Amniotic epithelial cell (primary cell): ENCODE measurements at regions not wholly inside any gene's neighbourhood (a gene's known extent, or its start where the extent isn't known, plus 50 kb on each side); places are given as distances from the start of the nearest gene placed in this dataset.
"Not testable (repeated sequence)": the region's sequence is repeated elsewhere in the genome, so short reads cannot be mapped to it uniquely, and the experiment has no call there.

Source experiments
- DNase-seq: peaks from one replicate; pipeline ENCODE4 v3.0.0-alpha.2; 2010; ENCODE audit warnings: low read depth

DNA sequence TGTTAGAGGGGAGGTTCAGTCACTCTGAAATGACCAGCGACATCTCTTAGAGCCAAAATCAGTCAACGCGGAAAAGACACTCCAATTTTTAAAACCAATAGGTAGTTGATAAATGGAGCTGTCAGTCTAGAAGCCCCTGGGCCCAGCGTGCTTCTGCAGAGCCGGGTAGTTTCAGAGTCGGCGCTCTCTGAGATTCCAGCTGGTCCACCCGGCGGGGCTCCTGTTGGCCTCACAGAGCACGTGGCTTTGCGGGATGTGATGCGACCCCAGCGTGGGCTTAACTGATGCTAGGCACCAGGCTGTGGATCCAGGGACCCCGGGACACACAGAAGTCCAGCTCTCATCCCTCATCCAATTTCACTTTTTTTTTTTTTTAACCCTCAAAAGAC is 245.9 kb downstream of the BCL2L11 start:
- not testable (repeated sequence) for DNase-seq

DNA sequence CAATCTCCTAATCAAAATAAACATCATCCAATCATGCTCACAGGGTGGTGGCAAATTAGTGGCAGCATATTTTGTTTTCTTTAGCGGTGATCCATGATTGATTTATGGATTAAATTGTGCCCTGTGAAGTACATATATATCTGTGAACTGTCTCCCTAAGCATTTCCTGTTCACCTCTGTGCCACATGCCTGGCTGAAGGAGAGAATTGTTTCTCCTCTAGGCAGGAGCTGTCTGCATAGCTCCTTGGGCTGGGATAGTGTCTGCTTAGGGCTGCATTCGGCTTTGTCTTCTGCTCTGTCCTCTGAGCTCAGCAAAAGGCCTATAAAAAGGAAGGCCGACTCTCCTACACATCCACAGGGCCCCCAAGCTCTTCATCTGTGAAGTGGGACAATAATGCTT is 246.4 kb downstream of the BCL2L11 start:
- not testable (repeated sequence) for DNase-seq

- peak; percentile 38 for DNase-seq
These were observed 247.2 kb downstream of the BCL2L11 start for GRCh38 chr2:111367871-111368270.

DNA sequence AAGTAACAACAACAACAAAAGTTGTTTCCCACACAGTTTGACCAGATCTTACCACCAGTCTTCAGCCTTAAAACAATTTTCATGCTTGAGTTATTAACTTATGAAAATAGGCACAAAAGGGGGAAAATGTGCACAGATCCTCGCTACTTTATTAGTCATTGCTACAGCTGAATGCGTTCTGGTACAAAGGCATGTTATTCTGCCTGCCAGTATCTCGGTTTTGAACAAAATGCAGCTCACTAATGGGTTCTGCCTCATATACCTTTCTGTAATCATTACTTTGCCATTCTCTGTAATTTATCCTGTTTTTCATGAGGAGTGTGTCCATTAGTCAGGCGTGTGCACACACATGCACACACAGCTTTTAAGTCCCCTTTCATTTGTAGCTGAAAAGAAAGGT is 247.6 kb downstream of the BCL2L11 start:
- not testable (repeated sequence) for DNase-seq

- DNase-seq = not testable (repeated sequence)
These were observed 252.3 kb downstream of the BCL2L11 start for GRCh38 chr2:111373060-111373459.

DNA sequence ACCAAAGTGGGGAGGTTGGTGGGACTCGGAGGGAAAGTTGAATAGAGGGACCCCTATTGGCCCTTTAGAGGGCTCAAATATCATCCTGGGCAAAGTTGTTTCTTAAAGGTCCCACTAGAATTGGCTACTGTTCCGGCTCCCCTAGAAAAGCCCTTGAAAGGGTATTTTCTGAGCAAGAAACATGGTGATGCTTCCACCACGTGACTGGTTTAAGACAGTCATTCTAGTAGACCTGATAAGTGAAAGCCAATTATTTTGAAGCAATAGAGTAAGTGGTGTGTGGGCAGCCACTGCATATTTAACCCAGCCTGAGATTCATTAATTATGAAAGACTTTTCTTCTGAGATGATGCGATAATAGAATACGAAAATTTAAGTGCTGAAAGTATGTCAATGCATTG is 253.3 kb downstream of the BCL2L11 start:
- DNase-seq = not testable (repeated sequence)

GRCh38 chr2:111374734-111375133 is 254.0 kb downstream of the BCL2L11 start:
- not testable (repeated sequence) for DNase-seq

- not testable (repeated sequence) for DNase-seq
These were observed 254.7 kb downstream of the BCL2L11 start for GRCh38 chr2:111375320-111375883.

GRCh38 chr2:111376272-111376970 is 255.7 kb downstream of the BCL2L11 start:
- not testable (repeated sequence) for DNase-seq

GRCh38 chr2:111376971-111377352 is 256.2 kb downstream of the BCL2L11 start:
- DNase-seq = not testable (repeated sequence)

DNA sequence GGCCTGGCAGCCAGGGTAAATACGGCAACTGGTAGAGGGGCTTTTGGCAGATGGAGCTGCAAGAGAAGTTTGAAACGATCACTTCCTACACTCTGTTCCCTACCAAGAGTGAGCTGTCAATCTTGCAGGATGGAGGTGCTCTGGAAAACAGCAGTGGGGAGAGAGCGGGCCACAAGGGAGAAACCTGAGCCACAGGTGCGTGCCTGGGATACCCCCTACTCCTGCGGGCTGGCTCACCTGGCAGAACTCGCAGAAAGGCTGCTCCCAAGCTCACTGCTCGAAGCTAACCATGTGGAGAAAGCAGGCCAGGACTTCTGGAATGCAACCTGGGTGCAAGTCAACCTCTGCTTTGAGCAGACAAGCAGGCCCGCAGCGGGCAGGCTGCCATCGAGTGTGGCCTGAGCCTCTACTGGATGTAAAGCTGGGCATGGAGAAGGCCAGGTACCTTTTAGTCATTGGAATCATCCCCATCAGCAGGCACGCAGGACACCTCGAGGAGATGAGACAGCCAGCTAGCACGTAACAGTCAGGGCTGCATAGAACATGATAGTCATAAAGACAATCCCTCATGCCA is 256.8 kb downstream of the BCL2L11 start:
- not testable (repeated sequence) for DNase-seq

GRCh38 chr2:111378348-111378747 is 257.6 kb downstream of the BCL2L11 start:
- DNase-seq = not testable (repeated sequence)

DNA sequence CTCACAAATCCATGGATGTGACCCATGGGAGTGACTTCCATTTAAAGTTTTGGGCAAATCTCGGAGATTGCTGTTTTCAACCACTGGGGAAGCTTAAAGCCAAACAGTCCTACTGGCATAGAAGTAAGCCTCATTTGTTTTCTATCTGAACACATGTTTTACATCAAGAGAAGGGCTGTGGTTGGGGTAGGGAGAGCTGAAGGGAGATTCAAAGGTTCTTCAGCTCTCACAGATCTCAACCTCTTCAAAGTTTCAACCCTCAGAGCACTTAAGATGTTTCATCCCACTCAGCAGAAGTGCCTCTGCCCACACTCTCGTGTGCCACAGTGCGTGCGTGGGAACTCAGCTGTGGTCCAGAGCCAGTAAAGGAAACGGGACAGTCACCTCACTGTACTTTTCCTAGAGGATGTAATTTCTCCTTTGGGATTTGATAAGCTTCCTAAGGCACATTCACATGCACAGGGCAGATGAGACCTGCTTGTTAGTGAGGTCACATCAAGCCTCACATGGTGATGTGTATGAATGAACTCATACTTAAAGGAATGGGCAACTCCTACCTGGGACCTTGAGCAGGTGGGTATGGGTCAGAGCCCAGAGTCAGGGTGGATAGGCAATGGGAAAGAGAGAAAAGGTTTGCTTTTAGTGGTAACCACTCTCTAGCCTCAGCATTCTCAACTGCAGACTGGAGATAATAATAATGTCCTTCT is 260.2 kb downstream of the BCL2L11 start:
- DNase-seq = not testable (repeated sequence)

GRCh38 chr2:111381530-111382306 is 261.0 kb downstream of the BCL2L11 start:
- not testable (repeated sequence) for DNase-seq

DNA sequence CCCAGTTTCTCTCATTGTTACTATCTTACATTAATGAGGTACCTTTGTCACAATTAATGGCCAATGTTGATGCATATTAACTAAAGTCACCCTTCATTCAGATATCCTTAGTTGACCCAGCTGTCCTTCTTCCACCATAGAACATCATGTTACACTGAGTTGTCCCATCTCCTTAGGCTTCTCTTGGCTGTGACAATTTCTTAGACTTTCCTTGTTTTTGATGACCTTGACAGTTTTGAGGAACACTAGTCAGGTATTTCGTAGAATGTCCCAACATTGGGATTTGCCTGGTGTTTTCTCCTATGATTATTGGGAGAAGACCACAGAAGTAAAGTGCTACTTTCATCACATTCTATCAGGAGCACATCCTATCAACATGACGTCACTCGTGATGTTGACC is 261.8 kb downstream of the BCL2L11 start:
- not testable (repeated sequence) for DNase-seq

DNA sequence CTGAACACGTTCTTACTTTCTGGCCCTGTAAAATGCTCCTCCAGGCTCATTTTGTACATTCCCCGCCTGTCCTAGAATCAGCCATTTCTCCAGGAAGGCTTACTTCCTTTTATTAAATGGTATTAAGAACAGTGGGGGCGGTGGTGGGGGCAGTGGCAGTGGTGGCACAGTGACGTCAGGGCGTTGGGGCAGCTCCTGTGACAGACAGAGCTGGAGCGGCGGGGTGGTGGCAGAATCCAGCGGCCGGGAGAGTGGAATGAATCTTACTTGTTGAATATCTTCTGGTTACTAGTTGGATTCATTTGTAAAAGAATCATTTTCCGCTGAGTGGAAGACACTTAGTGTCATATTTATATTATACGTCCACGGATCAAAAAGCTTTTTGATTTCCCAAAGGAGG is 262.6 kb downstream of the BCL2L11 start:
- not testable (repeated sequence) for DNase-seq

DNA sequence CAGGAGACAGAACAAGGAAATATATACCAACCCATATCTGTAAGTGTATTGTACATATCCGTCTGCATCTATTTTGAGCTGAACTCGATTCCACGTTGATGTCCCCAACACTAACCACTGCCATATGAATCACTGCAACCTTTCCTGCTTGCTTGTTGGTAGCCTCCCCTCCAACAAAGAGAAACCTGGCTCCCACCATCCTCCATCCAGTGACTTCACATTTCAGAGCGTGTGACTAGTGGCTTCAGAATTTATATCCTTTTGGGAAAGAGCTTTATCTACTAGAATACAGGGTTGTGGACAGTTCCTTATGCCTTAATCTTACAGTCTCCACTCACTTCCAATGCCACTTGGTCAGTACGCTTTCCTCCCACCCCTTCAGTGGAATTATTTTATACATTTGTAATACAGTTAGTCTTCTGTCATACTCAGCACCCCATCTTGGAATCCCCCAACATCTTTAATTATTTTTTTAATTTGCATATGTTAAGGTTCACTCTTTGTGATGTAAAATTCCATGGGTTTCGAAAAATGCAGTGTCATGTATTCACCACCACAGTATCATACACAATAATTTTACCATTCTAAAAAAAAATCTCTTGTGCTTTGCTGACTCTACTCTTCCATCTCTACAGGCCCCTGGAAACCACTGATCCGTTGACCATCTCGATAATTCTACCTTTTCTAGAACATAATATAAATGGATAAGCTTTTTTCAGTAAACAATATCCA is 264.7 kb downstream of the BCL2L11 start:
- not testable (repeated sequence) for DNase-seq

- DNase-seq = not testable (repeated sequence)
These were observed 269.9 kb downstream of the BCL2L11 start for GRCh38 chr2:111390605-111391004.

DNA sequence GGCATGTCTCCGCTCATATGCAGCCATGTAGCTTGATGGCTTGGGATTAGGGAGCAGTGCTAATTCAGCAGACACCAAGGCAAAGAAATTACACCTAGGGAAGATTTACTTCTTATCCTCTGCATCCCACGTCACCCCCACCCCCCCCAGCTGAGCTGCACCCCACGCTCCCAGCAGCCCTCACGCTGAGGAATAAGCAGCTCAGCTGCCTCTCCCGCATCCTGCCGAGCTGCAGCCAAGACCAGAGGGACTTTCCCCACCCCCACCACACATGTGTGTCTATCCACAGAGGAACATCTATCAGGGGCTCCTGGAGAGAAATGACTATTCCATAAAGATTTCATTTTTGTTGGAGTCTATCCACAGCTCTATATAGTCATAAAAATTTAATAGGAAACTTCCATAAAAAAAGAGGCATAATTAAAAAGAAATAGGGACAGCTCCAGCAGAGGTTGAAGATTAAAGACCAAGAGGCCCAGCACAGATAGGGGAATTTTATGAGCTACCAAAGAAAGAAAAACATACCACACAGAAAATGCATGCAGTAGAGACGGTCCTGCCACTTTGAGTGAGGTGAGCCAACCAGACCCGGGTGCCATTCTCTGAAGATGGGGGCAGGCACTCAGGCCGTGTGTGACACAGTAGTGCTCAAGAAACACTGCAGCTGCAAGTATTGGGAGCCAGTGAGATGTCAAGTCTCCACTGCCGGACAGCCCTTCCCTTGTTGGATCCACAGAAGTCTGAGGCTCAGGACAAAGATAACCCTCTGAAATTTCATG is 274.8 kb downstream of the BCL2L11 start:
- peak; percentile 43 for DNase-seq

GRCh38 chr2:111400598-111401253 is 280.0 kb downstream of the BCL2L11 start:
- DNase-seq = not testable (repeated sequence)
